HG03025 (cell line): ENCODE measurements at regions not wholly inside any gene's neighbourhood (a gene's known extent, or its start where the extent isn't known, plus 50 kb on each side); places are given as distances from the start of the nearest gene placed in this dataset.

ENCODE experiments used
- ATAC-seq: cut with Tn5 transposase; IDR thresholded peaks from one replicate; pipeline ENCODE4 v1.9.1; 2021; ENCODE audit warnings: mild to moderate bottlenecking, moderate library complexity; ENCODE audit not compliant: unreplicated experiment, low FRiP score

- ATAC-seq: no peak
Measured at GRCh38 chr3:164192974-164193373, 885.3 kb downstream of the SI start.

- no peak for ATAC-seq
Measured at GRCh38 chr3:164190566-164190965, 887.7 kb downstream of the SI start.

GRCh38 chr3:164186095-164186494, 892.2 kb downstream of the SI start:
- no peak for ATAC-seq

GRCh38 chr3:164179110-164179774, 899.1 kb downstream of the SI start:
- ATAC-seq: no peak

GRCh38 chr3:164174059-164174458, 904.2 kb downstream of the SI start:
- no peak for ATAC-seq

GRCh38 chr3:164155400-164155799, 922.9 kb downstream of the SI start:
- ATAC-seq: no peak

- ATAC-seq: no peak
Measured at GRCh38 chr3:164144824-164145223, 933.5 kb downstream of the SI start.

GRCh38 chr3:164132878-164133277, 945.4 kb downstream of the SI start:
- ATAC-seq: no peak

GRCh38 chr3:164113371-164114332, 964.6 kb downstream of the SI start:
- ATAC-seq: no peak

GRCh38 chr3:164096352-164096751, 981.9 kb downstream of the SI start:
- no peak for ATAC-seq

- ATAC-seq: no peak
Measured at GRCh38 chr3:164095949-164096348, 982.3 kb downstream of the SI start.

GRCh38 chr3:164095279-164095678, 983.0 kb downstream of the SI start:
- ATAC-seq: no peak

- no peak for ATAC-seq
Measured at GRCh38 chr3:164094546-164094945, 983.8 kb downstream of the SI start.

GRCh38 chr3:164080208-164080607, 998.1 kb downstream of the SI start:
- ATAC-seq: no peak

- ATAC-seq: no peak
Measured at GRCh38 chr3:164064298-164064697, 1014.0 kb downstream of the SI start.

GRCh38 chr3:164060923-164061322, 1017.4 kb downstream of the SI start:
- no peak for ATAC-seq

- no peak for ATAC-seq
Measured at GRCh38 chr3:164049847-164050246, 1028.4 kb downstream of the SI start.

GRCh38 chr3:164048451-164048850, 1029.8 kb downstream of the SI start:
- no peak for ATAC-seq

- ATAC-seq: no peak
Measured at GRCh38 chr3:164040991-164041390, 1037.3 kb downstream of the SI start.

GRCh38 chr3:164030194-164030593, 1048.1 kb downstream of the SI start:
- ATAC-seq: no peak

- no peak for ATAC-seq
Measured at GRCh38 chr3:164024786-164025185, 1053.5 kb downstream of the SI start.

- no peak for ATAC-seq
Measured at GRCh38 chr3:164023480-164023879, 1054.8 kb downstream of the SI start.
